ENCODE measurements at regions not wholly inside any gene's neighbourhood (a gene's known extent, or its start where the extent isn't known, plus 50 kb on each side); places are given as distances from the start of the nearest gene placed in this dataset.

- TF ChIP-seq CTCF (conservative IDR thresholded peaks at IDR 0.05 in 1 of 2, IDR thresholded peaks at IDR 0.05 in 1 of 2; ENCODE audit: extremely low read depth in 1 of 2, insufficient read depth in 1 of 2, low read depth in 1 of 2, low read length in 2 of 2): no peak
- TF ChIP-seq EZH2 (IDR thresholded peaks at IDR 0.05; ENCODE audit: borderline replicate concordance, low read length): no peak
Observed at GRCh38 chr14:101709533-101709881, 52.0 kb upstream of the PPP2R5C start.
